ENCODE measurements at regions not wholly inside any gene's neighbourhood (a gene's known extent, or its start where the extent isn't known, plus 50 kb on each side); places are given as distances from the start of the nearest gene placed in this dataset.

GRCh38 chr11:25615069-25615468, 716.9 kb upstream of the ANO3 start:
- TF ChIP-seq POLR2A (IDR thresholded peaks at IDR 0.05; ENCODE audit: low read length) = no peak
- TF ChIP-seq GATA1 (IDR thresholded peaks at IDR 0.05; ENCODE audit: low read depth, low read length) = no peak

Measured in erythroblast (primary cell).